ENCODE measurements at regions not wholly inside any gene's neighbourhood (a gene's known extent, or its start where the extent isn't known, plus 50 kb on each side); places are given as distances from the start of the nearest gene placed in this dataset.

DNA sequence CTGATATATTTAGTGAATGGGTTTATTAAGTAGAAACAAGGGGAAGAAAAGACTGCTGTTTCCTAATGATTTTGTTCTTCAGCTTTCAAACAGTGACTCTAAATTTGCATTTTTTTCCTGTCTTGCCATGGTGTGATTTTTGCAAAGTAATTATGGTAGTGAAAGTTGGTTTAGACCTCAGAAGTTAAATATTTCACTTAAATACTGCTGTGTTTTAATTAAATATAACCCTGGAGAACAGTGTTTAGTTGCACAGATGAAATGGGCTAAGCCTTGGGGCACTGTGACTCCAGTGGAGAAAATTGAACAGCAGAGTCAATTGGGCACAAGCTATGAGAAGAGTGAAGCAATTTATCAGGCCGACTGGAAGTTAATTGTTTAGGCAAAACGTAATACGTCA is 111.1 kb upstream of the MCHR2 start:
- TF ChIP-seq, protein P1, sequence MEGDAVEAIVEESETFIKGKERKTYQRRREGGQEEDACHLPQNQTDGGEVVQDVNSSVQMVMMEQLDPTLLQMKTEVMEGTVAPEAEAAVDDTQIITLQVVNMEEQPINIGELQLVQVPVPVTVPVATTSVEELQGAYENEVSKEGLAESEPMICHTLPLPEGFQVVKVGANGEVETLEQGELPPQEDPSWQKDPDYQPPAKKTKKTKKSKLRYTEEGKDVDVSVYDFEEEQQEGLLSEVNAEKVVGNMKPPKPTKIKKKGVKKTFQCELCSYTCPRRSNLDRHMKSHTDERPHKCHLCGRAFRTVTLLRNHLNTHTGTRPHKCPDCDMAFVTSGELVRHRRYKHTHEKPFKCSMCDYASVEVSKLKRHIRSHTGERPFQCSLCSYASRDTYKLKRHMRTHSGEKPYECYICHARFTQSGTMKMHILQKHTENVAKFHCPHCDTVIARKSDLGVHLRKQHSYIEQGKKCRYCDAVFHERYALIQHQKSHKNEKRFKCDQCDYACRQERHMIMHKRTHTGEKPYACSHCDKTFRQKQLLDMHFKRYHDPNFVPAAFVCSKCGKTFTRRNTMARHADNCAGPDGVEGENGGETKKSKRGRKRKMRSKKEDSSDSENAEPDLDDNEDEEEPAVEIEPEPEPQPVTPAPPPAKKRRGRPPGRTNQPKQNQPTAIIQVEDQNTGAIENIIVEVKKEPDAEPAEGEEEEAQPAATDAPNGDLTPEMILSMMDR (IDR thresholded peaks at IDR 0.05) = no peak
- no peak for TF ChIP-seq EP300 (IDR thresholded peaks at IDR 0.05)
- TF ChIP-seq POLR2A (IDR thresholded peaks at IDR 0.05) = no peak

All from ovary (tissue), 3 donors.